ENCODE measurements at regions not wholly inside any gene's neighbourhood (a gene's known extent, or its start where the extent isn't known, plus 50 kb on each side); places are given as distances from the start of the nearest gene placed in this dataset.

GRCh38 chr16:59210955-59211541 lies 476.9 kb upstream of the GOT2 start (continued):
- TF ChIP-seq ATAD3A (CRISPR knock-in tag; IDR thresholded peaks at IDR 0.05) (no peak), PITX1 (CRISPR knock-in tag; IDR thresholded peaks at IDR 0.05) (0 out of 2 replicates have a peak, but pooled peaks have one; percentile 35), SMAD1 (CRISPR knock-in tag; IDR thresholded peaks at IDR 0.05; ENCODE audit: borderline replicate concordance, low read depth) (no peak), ZGPAT (CRISPR knock-in tag; IDR thresholded peaks at IDR 0.05) (peak; percentile 72), MAX (IDR thresholded peaks at IDR 0.05) (no peak), TARDBP (CRISPR knock-in tag; IDR thresholded peaks at IDR 0.05) (peak; percentile 81), ZNF580 (CRISPR knock-in tag; IDR thresholded peaks at IDR 0.05; ENCODE audit: borderline replicate concordance, low read depth) (no peak; the same call in 1 of the 2 replicates), ARID3A (IDR thresholded peaks at IDR 0.05; ENCODE audit: low read depth, low read length) (no peak), ZNF891 (CRISPR knock-in tag; IDR thresholded peaks at IDR 0.05) (no peak), ATRX (CRISPR knock-in tag; IDR thresholded peaks at IDR 0.05; ENCODE audit: borderline replicate concordance) (no peak), ZFP91 (CRISPR knock-in tag; IDR thresholded peaks at IDR 0.05; ENCODE audit: borderline replicate concordance) (no peak), ZFY (CRISPR knock-in tag; IDR thresholded peaks at IDR 0.05) (no peak), MEIS2 (CRISPR knock-in tag; IDR thresholded peaks at IDR 0.05) (peak; percentile 62; the same call in 1 of the 2 replicates), KDM5B (CRISPR knock-in tag; IDR thresholded peaks at IDR 0.05; ENCODE audit: borderline replicate concordance) (no peak), HMG20B (CRISPR knock-in tag; conservative IDR thresholded peaks at IDR 0.05) (0 out of 2 replicates have a peak, but pooled peaks have one; percentile 51), CREBL2 (CRISPR knock-in tag; IDR thresholded peaks at IDR 0.05; ENCODE audit: borderline replicate concordance) (no peak), SMAD3 (CRISPR knock-in tag; IDR thresholded peaks at IDR 0.05) (no peak), ZBTB38 (CRISPR knock-in tag; IDR thresholded peaks at IDR 0.05) (no peak), MEIS1 (CRISPR knock-in tag; IDR thresholded peaks at IDR 0.05; ENCODE audit: borderline replicate concordance) (no peak), TBX2 (CRISPR knock-in tag; IDR thresholded peaks at IDR 0.05; ENCODE audit: borderline replicate concordance) (peak; percentile 71), SNAPC2 (CRISPR knock-in tag; IDR thresholded peaks at IDR 0.05) (no peak), SMARCC2 (IDR thresholded peaks at IDR 0.05) (no peak), SRSF1 (optimal IDR thresholded peaks at IDR 0.05; ENCODE audit: low read depth, low read length) (no peak), ZSCAN22 (CRISPR knock-in tag; IDR thresholded peaks at IDR 0.05) (no peak), ZBTB14 (CRISPR knock-in tag; IDR thresholded peaks at IDR 0.05) (no peak)

All from HepG2 (cell line).